CD4-positive, alpha-beta memory T cell (primary cell): ENCODE measurements at regions not wholly inside any gene's neighbourhood (a gene's known extent, or its start where the extent isn't known, plus 50 kb on each side); places are given as distances from the start of the nearest gene placed in this dataset.

Source experiments
- CTCF ChIA-PET: fragments of 350-600 bp; sonication (Branson Sonifier 250); formaldehyde crosslinking; loops from one replicate; lab custom pipeline; 2021; ENCODE audit warnings: inconsistent platforms; ENCODE audit not compliant: partially characterized antibody; lab: Charles Lee
- POLR2A ChIA-PET: fragments of 350-600 bp; sonication (Branson Sonifier 250); formaldehyde crosslinking; loops from one replicate; lab custom pipeline; 2021; ENCODE audit not compliant: partially characterized antibody; lab: Charles Lee
- DNase-seq, 5 donors: peaks; one replicate each; pipeline versions ENCODE4 v3.0.0 to v3.0.0-alpha.2; 2020 to 2022; ENCODE audit warnings: mixed read lengths in 1 of 5
- H3K27ac ChIP-seq: one replicate; pipeline ENCODE4 v1.7.0; 2013; ENCODE audit warnings: low read depth, low read length
- H3K27me3 ChIP-seq: 2 replicates; pipeline ENCODE4 v1.7.0; 2013; ENCODE audit warnings: mild to moderate bottlenecking, low read length, moderate library complexity; ENCODE audit not compliant: insufficient read depth
- H3K36me3 ChIP-seq: 2 replicates; pipeline ENCODE4 v1.7.0; 2013; ENCODE audit warnings: mild to moderate bottlenecking, low read length, moderate library complexity; ENCODE audit not compliant: insufficient read depth
- H3K4me1 ChIP-seq: 2 replicates; pipeline ENCODE4 v1.7.0; 2013; ENCODE audit warnings: mild to moderate bottlenecking, low read length, moderate library complexity; ENCODE audit not compliant: insufficient read depth
- H3K4me3 ChIP-seq, 2 donors: one replicate each; pipeline ENCODE4 v1.7.0; 2013; ENCODE audit warnings: low read length in 2 of 2, mild to moderate bottlenecking in 1 of 2
- H3K9me3 ChIP-seq, 2 donors: one replicate each; pipeline ENCODE4 v1.7.0; 2013; ENCODE audit warnings: low read length in 2 of 2, control low read depth in 1 of 2; ENCODE audit not compliant: control insufficient read depth in 1 of 2
- H3K27ac Mint-ChIP-seq, 7 donors: one replicate each; pipeline ENCODE4 v1.8.0; 2020 to 2021; ENCODE audit warnings: mixed read lengths in 7 of 7, mild to moderate bottlenecking in 6 of 7, inconsistent platforms in 3 of 7, moderate library complexity in 3 of 7
- H3K27me3 Mint-ChIP-seq, 2 donors: one replicate each; pipeline ENCODE4 v1.8.0; 2020 to 2021; ENCODE audit warnings: mixed read lengths in 2 of 2
- H3K36me3 Mint-ChIP-seq, 2 donors: one replicate each; pipeline ENCODE4 v1.8.0; 2020 to 2021; ENCODE audit warnings: mixed read lengths in 2 of 2, inconsistent platforms in 1 of 2, mild to moderate bottlenecking in 1 of 2
- H3K4me1 Mint-ChIP-seq, 4 donors: one replicate each; pipeline ENCODE4 v1.8.0; 2020 to 2021; ENCODE audit warnings: mixed read lengths in 4 of 4, mild to moderate bottlenecking in 1 of 4
- H3K4me3 Mint-ChIP-seq, 8 donors: one replicate each; pipeline ENCODE4 v1.8.0; 2020 to 2021; ENCODE audit warnings: mixed read lengths in 8 of 8, mild to moderate bottlenecking in 7 of 8, moderate library complexity in 6 of 8, inconsistent platforms in 3 of 8
- H3K9me3 Mint-ChIP-seq, 8 donors: one replicate each; pipeline ENCODE4 v1.8.0; 2020 to 2021; ENCODE audit warnings: mixed read lengths in 8 of 8, mild to moderate bottlenecking in 5 of 8, inconsistent platforms in 3 of 8, moderate library complexity in 1 of 8
- intact Hi-C: fragments of 100-400 bp; cut with micrococcal nuclease; formaldehyde crosslinking; loops from one replicate; pipeline ENCODE4 v1.15.1; 2023

- Histone ChIP-seq H3K36me3 (no peaks in the 10 kb centered on the region), H3K27ac (no peak overlapping the region), H3K9me3 (no peaks in the 10 kb centered on the region), H3K4me3 (no peak overlapping the region), H3K27me3 (no peaks in the 10 kb centered on the region), H3K4me1 (no peaks in the 10 kb centered on the region)
- no peak for DNase-seq
- intact Hi-C loops = no loop called here
- Mint-ChIP-seq H3K9me3 (peaks cover 0 to 21% (median 7%) of the 10 kb centered on the region in 8 donors), H3K36me3 (no peaks in the 10 kb centered on the region), H3K27ac (no peak overlapping the region), H3K4me3 (no peak overlapping the region), H3K27me3 (no peaks in the 10 kb centered on the region), H3K4me1 (no peaks in the 10 kb centered on the region)
- POLR2A ChIA-PET = no interaction called here
- CTCF ChIA-PET = no interaction called here
Observed at GRCh38 chr18:53796040-53796729, 428.3 kb downstream of the MBD2 start.

DNA sequence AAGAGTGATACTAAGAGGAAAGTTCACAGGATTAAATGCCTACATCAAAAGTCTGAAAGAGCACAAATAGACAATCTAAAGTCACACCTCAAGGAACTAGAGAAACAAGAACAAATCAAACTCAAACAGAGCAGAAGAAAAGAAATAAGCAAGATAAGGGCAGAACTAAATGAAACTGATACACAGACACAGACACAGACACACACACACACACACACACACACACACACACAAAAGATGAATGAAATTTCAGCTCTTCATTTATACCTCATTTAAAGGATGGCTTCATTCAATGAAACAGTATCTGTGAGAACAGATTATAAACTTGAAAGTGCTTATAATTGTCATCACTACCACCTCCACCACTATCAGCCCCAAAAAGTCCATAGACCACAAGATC, 428.9 kb downstream of the MBD2 start:
- Mint-ChIP-seq H3K27ac (no peak overlapping the region), H3K36me3 (no peaks in the 10 kb centered on the region), H3K9me3 (peaks cover 0 to 17% (median 7%) of the 10 kb centered on the region in 8 donors), H3K27me3 (no peaks in the 10 kb centered on the region), H3K4me3 (no peak overlapping the region), H3K4me1 (no peaks in the 10 kb centered on the region)
- Histone ChIP-seq H3K36me3 (no peaks in the 10 kb centered on the region), H3K4me1 (no peaks in the 10 kb centered on the region), H3K27me3 (no peaks in the 10 kb centered on the region), H3K4me3 (no peak overlapping the region), H3K27ac (no peak overlapping the region), H3K9me3 (no peaks in the 10 kb centered on the region)
- POLR2A ChIA-PET = no interaction called here
- DNase-seq = no peak
- intact Hi-C loops = no loop called here
- CTCF ChIA-PET = no interaction called here

- H3K4me1 ChIP-seq = no peaks in the 10 kb centered on the region
- H3K27ac ChIP-seq = no peak overlapping the region
- DNase-seq = no peak
- no peaks in the 10 kb centered on the region for H3K36me3 ChIP-seq
- CTCF ChIA-PET = no interaction called here
- POLR2A ChIA-PET = no interaction called here
- Mint-ChIP-seq H3K9me3 (peaks cover 0 to 12% (median 6%) of the 10 kb centered on the region in 8 donors), H3K27me3 (no peaks in the 10 kb centered on the region), H3K27ac (no peak overlapping the region), H3K4me1 (no peaks in the 10 kb centered on the region), H3K4me3 (no peak overlapping the region), H3K36me3 (no peaks in the 10 kb centered on the region)
- no peaks in the 10 kb centered on the region for H3K27me3 ChIP-seq
- intact Hi-C loops = no loop called here
- H3K9me3 ChIP-seq = no peaks in the 10 kb centered on the region
- H3K4me3 ChIP-seq = no peak overlapping the region
Observed at GRCh38 chr18:53795061-53795460, 429.4 kb downstream of the MBD2 start.

GRCh38 chr18:53792762-53793161, 431.7 kb downstream of the MBD2 start:
- Mint-ChIP-seq H3K36me3 (no peaks in the 10 kb centered on the region), H3K27ac (no peak overlapping the region), H3K4me3 (no peak overlapping the region), H3K27me3 (no peaks in the 10 kb centered on the region), H3K4me1 (no peaks in the 10 kb centered on the region), H3K9me3 (peaks cover 0 to 12% (median 6%) of the 10 kb centered on the region in 8 donors)
- ChIA-PET CTCF (no interaction called here), POLR2A (no interaction called here)
- Histone ChIP-seq H3K4me3 (no peak overlapping the region), H3K4me1 (no peaks in the 10 kb centered on the region), H3K27ac (no peak overlapping the region), H3K27me3 (no peaks in the 10 kb centered on the region), H3K9me3 (no peaks in the 10 kb centered on the region), H3K36me3 (no peaks in the 10 kb centered on the region)
- intact Hi-C loops = no loop called here
- DNase-seq = no peak

- Histone ChIP-seq H3K9me3 (no peaks in the 10 kb centered on the region), H3K27ac (no peak overlapping the region), H3K4me1 (no peaks in the 10 kb centered on the region), H3K27me3 (no peaks in the 10 kb centered on the region), H3K4me3 (no peak overlapping the region), H3K36me3 (no peaks in the 10 kb centered on the region)
- intact Hi-C loops = no loop called here
- no peak for DNase-seq
- Mint-ChIP-seq H3K36me3 (no peaks in the 10 kb centered on the region), H3K27me3 (no peaks in the 10 kb centered on the region), H3K9me3 (peaks cover 0 to 8% (median 5%) of the 10 kb centered on the region in 8 donors), H3K4me1 (no peaks in the 10 kb centered on the region), H3K4me3 (no peak overlapping the region), H3K27ac (no peak overlapping the region)
- CTCF ChIA-PET = no interaction called here
- POLR2A ChIA-PET = no interaction called here
Observed at GRCh38 chr18:53790786-53791185, 433.7 kb downstream of the MBD2 start.

DNA sequence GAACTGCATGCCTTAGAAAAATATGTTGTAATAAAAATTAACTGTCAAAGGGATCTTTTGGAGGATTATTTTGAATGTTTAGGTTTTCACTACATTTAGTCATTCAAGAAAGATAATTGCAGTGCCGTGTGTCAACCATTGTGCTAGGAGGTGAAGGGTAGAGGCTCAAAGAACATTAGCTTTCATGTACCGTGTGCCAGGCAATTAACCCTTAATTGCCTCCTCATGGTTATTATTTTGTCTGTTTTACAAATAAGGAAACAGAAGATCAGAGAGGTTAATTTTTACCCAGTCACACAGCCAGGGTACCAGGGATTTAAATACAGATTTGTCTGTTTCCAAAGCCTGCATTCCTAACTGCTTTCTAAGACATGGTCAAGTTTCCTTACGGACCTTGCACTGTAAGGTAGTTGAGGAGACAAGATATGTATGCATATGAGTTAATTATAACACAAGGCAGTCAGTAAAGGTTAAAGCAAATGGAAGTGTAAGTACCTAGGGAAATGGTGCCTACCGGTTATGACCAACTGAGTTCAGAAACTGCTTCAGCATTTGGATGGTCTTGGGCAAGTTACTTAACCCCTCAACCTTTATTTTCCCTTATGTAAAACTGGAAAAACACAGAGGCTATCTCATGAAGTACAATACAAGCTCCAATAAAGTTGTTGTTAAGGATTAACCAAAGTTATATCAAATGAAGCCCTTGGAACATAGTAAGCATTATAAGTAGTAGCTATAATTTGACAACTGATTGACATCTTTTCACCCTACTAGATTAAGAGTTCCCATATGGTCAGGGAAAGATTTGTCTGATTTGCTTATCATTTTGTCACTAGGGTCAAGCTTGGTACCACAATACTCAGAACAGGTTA, 434.9 kb downstream of the MBD2 start:
- Mint-ChIP-seq H3K27me3 (no peaks in the 10 kb centered on the region), H3K4me3 (no peak overlapping the region), H3K36me3 (no peaks in the 10 kb centered on the region), H3K27ac (no peak overlapping the region), H3K4me1 (no peaks in the 10 kb centered on the region), H3K9me3 (peaks cover 0 to 7% (median 4%) of the 10 kb centered on the region in 8 donors)
- H3K4me3 ChIP-seq = no peak overlapping the region
- H3K4me1 ChIP-seq = no peaks in the 10 kb centered on the region
- intact Hi-C loops = no loop called here
- DNase-seq = no peak
- ChIA-PET CTCF (no interaction called here), POLR2A (no interaction called here)
- no peak overlapping the region for H3K27ac ChIP-seq
- H3K27me3 ChIP-seq = no peaks in the 10 kb centered on the region
- H3K9me3 ChIP-seq = no peaks in the 10 kb centered on the region
- H3K36me3 ChIP-seq = no peaks in the 10 kb centered on the region

GRCh38 chr18:53785811-53786210, 438.7 kb downstream of the MBD2 start:
- Mint-ChIP-seq H3K27ac (no peak overlapping the region), H3K9me3 (peaks cover 0 to 14% (median 4%) of the 10 kb centered on the region in 8 donors), H3K4me1 (no peaks in the 10 kb centered on the region), H3K36me3 (no peaks in the 10 kb centered on the region), H3K27me3 (no peaks in the 10 kb centered on the region), H3K4me3 (no peak overlapping the region)
- no peaks in the 10 kb centered on the region for H3K27me3 ChIP-seq
- no peaks in the 10 kb centered on the region for H3K36me3 ChIP-seq
- H3K4me1 ChIP-seq = no peaks in the 10 kb centered on the region
- no peak overlapping the region for H3K27ac ChIP-seq
- H3K9me3 ChIP-seq = no peaks in the 10 kb centered on the region
- ChIA-PET CTCF (no interaction called here), POLR2A (no interaction called here)
- intact Hi-C loops = no loop called here
- no peak for DNase-seq
- no peak overlapping the region for H3K4me3 ChIP-seq
